ENCODE measurements at regions not wholly inside any gene's neighbourhood (a gene's known extent, or its start where the extent isn't known, plus 50 kb on each side); places are given as distances from the start of the nearest gene placed in this dataset.

DNA sequence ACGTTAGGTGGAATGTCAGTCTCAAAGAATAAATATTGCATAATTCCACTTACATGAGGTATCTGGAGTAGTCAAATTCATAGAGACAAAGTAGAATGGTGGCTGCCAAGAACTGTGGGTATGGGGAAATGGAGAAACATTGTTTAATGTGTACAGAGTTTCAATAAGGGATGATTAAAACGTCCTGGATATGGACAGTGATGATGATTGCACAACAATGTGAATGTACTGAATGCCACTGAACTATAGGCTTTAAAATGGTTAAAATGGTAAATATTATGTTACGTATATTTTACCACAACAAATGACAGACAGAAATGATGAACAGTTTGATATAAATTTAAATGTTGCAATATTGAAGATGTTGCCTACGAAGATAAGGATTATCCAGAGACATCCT lies 602.0 kb upstream of the PKDCC start:
- no peaks in the 10 kb centered on the region for H3K79me2 ChIP-seq (ENCODE audit: insufficient read depth, low read length)
- Mint-ChIP-seq H3K36me3 (no peaks in the 10 kb centered on the region), H3K27me3 (ENCODE audit: low read depth in 3 of 3) (no peaks in the 10 kb centered on the region), H3K27ac (no peak overlapping the region), H3K9me3 (peaks cover 0 to 12% (median 5%) of the 10 kb centered on the region in 7 donors), H3K4me1 (no peaks in the 10 kb centered on the region), H3K4me3 (no peak overlapping the region)
- no peaks in the 10 kb centered on the region for H3K4me1 ChIP-seq (ENCODE audit: control insufficient read depth in 1 of 2, insufficient read depth in 2 of 2, low read length in 2 of 2)
- intact Hi-C loops (cut with micrococcal nuclease), result no loop called here
- DNase-seq, result no peak
- H3K9ac ChIP-seq (ENCODE audit: insufficient read depth, low read length, poor library complexity, severe bottlenecking), result no peak overlapping the region
- no peak overlapping the region for H3K4me2 ChIP-seq (replicated peaks; ENCODE audit: extremely low read depth, low read length, poor library complexity, severe bottlenecking)
- H3K36me3 ChIP-seq (replicated peaks in 1 of 2; ENCODE audit: control insufficient read depth in 1 of 2, insufficient read depth in 2 of 2, low read length in 2 of 2), result no peaks in the 10 kb centered on the region
- no peaks in the 10 kb centered on the region for H4K20me1 ChIP-seq (ENCODE audit: insufficient read depth, low read length)
- WGBS (ENCODE audit: insufficient coverage), result no CpG with 5 or more reads among the region's 4 CpGs
- H3K27me3 ChIP-seq (ENCODE audit: control insufficient read depth in 2 of 2, insufficient read depth in 2 of 2, low read length in 2 of 2), result no peaks in the 10 kb centered on the region
- H3K27ac ChIP-seq (ENCODE audit: low read depth in 1 of 2, low read length in 2 of 2), result no peak overlapping the region
- no peak overlapping the region for H2AFZ ChIP-seq (ENCODE audit: insufficient read depth, low read depth, low read length, poor library complexity, severe bottlenecking)
- H3K4me3 ChIP-seq (replicated peaks in 1 of 3; ENCODE audit: low read depth in 2 of 3, low read length in 3 of 3), result no peak overlapping the region
- peaks cover 0 to 3% of the 10 kb centered on the region in 2 donors for H3K9me3 ChIP-seq (replicated peaks in 1 of 2; ENCODE audit: control insufficient read depth in 1 of 2, insufficient read depth in 1 of 2, low read length in 2 of 2)
- TF ChIP-seq, protein P1, sequence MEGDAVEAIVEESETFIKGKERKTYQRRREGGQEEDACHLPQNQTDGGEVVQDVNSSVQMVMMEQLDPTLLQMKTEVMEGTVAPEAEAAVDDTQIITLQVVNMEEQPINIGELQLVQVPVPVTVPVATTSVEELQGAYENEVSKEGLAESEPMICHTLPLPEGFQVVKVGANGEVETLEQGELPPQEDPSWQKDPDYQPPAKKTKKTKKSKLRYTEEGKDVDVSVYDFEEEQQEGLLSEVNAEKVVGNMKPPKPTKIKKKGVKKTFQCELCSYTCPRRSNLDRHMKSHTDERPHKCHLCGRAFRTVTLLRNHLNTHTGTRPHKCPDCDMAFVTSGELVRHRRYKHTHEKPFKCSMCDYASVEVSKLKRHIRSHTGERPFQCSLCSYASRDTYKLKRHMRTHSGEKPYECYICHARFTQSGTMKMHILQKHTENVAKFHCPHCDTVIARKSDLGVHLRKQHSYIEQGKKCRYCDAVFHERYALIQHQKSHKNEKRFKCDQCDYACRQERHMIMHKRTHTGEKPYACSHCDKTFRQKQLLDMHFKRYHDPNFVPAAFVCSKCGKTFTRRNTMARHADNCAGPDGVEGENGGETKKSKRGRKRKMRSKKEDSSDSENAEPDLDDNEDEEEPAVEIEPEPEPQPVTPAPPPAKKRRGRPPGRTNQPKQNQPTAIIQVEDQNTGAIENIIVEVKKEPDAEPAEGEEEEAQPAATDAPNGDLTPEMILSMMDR (IDR thresholded peaks at IDR 0.05), result no peak

DNA sequence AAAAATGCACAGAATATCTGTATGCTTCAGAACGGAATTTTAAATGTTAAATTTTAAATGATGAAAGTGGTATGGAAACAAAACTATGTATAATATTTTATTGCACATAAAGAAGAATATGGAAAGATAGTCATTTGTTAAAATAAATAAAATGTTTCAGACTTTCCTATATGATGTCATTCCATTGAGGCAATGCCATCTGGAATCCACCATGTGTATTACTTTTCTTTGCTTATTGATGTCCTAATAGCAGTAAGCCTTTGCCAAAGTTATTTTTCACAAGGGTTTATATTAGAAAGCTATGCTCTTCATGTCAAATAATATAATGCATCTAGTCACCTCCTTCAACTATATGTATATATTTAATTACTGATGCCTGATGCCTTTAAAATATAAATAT lies 601.6 kb upstream of the PKDCC start:
- H3K27me3 ChIP-seq (ENCODE audit: control insufficient read depth in 2 of 2, insufficient read depth in 2 of 2, low read length in 2 of 2), result no peaks in the 10 kb centered on the region
- H2AFZ ChIP-seq (ENCODE audit: insufficient read depth, low read depth, low read length, poor library complexity, severe bottlenecking), result no peak overlapping the region
- no peaks in the 10 kb centered on the region for H3K27me3 Mint-ChIP-seq (ENCODE audit: low read depth in 3 of 3)
- H3K27ac ChIP-seq (ENCODE audit: low read depth in 1 of 2, low read length in 2 of 2), result no peak overlapping the region
- no peaks in the 10 kb centered on the region for H3K36me3 Mint-ChIP-seq
- no CpG with 5 or more reads among the region's 1 CpG for WGBS (ENCODE audit: insufficient coverage)
- TF ChIP-seq, protein P1 (IDR thresholded peaks at IDR 0.05), result no peak
- DNase-seq, result no peak
- H3K4me1 ChIP-seq (ENCODE audit: control insufficient read depth in 1 of 2, insufficient read depth in 2 of 2, low read length in 2 of 2), result no peaks in the 10 kb centered on the region
- H3K4me2 ChIP-seq (replicated peaks; ENCODE audit: extremely low read depth, low read length, poor library complexity, severe bottlenecking), result no peak overlapping the region
- no peaks in the 10 kb centered on the region for H3K4me1 Mint-ChIP-seq
- peaks cover 0 to 12% (median 5%) of the 10 kb centered on the region in 7 donors for H3K9me3 Mint-ChIP-seq
- no peaks in the 10 kb centered on the region for H3K79me2 ChIP-seq (ENCODE audit: insufficient read depth, low read length)
- H3K9me3 ChIP-seq (replicated peaks in 1 of 2; ENCODE audit: control insufficient read depth in 1 of 2, insufficient read depth in 1 of 2, low read length in 2 of 2), result peaks cover 0 to 3% of the 10 kb centered on the region in 2 donors
- no peak overlapping the region for H3K27ac Mint-ChIP-seq
- intact Hi-C loops (cut with micrococcal nuclease), result no loop called here
- no peak overlapping the region for H3K4me3 ChIP-seq (replicated peaks in 1 of 3; ENCODE audit: low read depth in 2 of 3, low read length in 3 of 3)
- no peaks in the 10 kb centered on the region for H3K36me3 ChIP-seq (replicated peaks in 1 of 2; ENCODE audit: control insufficient read depth in 1 of 2, insufficient read depth in 2 of 2, low read length in 2 of 2)
- H3K4me3 Mint-ChIP-seq, result no peak overlapping the region
- H4K20me1 ChIP-seq (ENCODE audit: insufficient read depth, low read length), result no peaks in the 10 kb centered on the region
- H3K9ac ChIP-seq (ENCODE audit: insufficient read depth, low read length, poor library complexity, severe bottlenecking), result no peak overlapping the region
